HG02884 (cell line): ENCODE measurements at regions not wholly inside any gene's neighbourhood (a gene's known extent, or its start where the extent isn't known, plus 50 kb on each side); places are given as distances from the start of the nearest gene placed in this dataset.
"Not testable (repeated sequence)": the region's sequence is repeated elsewhere in the genome, so short reads cannot be mapped to it uniquely, and the experiment has no call there.

Source experiments
- ATAC-seq: cut with Tn5 transposase; IDR thresholded peaks from one replicate; pipeline ENCODE4 v1.9.1; 2021; ENCODE audit warnings: mild to moderate bottlenecking, moderate library complexity; ENCODE audit not compliant: unreplicated experiment

DNA sequence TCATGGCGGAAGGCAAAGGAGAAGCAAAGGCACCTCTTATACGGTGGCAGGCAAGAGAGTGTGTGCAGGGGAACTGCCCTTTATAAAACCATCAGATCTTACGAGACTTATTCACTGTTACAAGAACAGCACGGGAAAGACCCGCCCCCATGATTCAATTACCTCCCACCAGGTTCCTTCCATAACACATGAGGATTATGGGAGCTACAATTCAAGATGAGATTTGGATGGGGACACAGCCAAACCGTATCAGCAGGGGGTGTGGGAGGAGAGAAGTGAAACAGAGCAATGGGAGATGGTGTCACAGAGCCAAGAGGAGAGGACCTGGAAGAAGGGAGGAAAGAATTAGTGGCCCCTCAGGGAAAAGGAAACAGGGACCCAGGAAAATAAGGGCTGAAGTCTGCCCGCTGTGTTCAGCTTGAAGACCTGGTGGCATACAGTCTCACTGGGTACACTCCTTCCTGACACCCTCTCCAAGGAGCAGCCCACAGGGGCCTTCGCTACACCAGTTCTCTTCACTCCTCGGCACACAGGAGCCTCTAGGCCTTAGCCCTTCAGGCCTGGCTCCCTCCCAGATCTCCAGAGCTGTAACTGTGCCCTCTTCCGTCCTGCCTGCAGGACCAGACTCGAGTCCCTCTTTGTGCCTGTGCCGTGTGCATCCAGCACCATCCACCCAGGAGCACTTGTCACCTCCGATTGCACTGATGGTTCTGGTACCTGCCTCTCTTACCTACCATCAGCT, 262.1 kb downstream of the EIPR1 start:
- no peak for ATAC-seq

DNA sequence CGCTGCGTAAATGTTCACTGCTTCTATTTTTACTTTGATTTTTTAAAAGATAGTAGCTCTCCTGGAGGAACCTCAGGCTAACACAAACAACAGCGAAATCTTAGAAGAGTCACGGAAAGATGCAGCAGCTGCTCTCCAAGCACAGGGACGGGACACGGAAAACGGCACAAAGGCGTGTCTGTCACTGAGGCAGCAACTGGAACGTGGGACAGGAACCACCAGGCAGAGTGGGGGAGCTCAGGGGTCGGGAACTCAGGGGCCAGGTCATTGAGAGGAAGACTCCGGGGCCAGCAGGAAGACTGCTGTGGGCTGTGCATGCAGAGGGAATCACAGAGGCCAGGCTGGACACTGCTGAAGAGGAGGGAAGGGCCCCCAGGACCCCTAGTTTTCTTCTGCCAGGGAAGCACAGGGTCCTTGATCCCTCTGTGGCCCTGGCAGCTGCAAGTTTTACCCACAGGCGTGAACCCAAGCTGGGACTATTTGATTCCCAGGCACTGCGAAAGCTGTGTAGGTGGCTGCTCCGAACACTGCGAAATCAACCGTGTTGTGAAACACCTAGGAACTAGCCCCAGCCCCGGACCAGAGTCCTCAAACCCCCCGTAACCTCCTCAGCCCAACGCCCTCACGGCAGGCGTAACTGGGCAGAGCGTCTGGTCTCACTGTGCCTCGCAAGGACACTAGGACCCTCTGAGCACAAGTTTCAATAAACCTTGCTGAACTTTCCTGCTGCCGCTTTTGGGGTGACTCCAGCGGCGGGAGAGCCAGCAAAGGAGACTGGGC, 263.0 kb downstream of the EIPR1 start:
- ATAC-seq = no peak

DNA sequence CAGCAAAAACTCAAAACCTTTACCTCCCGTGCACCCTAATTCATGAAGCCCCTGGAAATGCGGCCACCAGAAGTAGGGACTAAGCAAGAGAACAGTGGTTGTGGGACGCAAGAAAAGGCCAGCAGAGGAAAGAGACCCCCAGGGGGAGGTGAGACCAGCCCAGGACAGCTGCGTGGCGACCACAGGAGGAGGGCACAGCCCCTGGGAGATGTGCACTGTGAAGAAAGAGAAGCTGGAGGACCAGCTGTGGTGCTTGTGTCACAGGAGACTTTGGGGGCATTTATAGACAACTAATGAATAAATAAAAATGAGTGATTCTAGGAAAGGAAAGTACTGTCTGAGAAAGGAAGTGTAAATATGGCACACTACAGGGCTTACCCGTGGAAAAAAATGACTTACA, 263.8 kb downstream of the EIPR1 start:
- ATAC-seq = no peak

DNA sequence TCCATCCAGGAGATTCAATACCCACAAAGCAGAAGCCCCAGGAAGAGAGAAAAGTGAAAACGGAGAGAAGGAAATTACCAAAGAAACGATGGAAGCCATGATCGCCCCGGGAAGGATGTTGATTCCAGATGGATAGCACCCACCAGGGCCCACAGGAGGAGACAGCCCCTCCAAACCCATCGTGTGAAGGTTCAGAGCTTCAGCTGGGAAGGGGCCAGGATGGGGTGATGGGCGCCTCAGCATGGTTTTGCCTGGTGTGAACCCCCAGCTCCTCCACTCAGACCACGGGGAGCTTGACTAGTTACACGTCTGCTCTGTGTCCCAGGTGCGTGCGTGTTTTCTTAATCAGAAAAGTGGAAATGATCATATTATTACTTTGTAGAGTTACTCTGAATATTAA, 264.5 kb downstream of the EIPR1 start:
- no peak for ATAC-seq

DNA sequence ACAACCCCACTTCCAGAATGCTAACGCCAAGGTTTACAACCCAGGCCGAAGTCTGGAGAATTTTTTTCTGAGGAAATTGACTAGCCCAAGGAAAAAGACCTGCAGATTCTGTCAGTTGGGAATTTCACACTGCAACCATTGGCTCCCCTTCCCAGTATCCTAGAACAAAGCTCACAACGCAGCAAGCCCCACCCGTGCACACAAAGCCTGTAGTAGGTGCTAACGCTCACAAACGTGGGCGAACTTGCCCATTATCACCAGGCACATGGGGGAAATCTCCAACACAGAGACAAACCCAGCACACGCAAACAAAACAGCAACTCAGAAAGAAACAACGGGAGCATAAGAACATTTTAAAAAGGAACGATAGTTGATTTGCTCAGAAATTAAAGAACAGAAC, 265.1 kb downstream of the EIPR1 start:
- ATAC-seq = no peak

DNA sequence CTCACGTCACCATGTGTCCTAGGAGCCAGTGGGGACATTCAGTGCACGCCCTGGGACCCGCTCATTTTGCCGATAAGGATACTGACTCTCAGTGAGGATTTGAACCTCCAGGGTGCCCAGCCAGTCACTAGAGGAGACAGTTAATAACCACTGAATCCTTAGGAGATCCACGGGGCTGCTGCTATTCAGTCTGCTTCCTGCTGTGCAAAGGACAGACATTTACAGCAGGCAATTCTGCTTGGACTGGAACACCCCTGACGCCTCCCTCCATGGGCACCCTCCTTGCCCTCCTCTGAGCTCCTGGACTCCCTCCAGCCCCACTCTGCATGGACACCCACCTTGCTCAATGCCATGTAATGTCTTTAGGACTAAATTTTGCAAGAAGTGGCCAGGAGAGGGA, 265.5 kb downstream of the EIPR1 start:
- ATAC-seq = no peak

DNA sequence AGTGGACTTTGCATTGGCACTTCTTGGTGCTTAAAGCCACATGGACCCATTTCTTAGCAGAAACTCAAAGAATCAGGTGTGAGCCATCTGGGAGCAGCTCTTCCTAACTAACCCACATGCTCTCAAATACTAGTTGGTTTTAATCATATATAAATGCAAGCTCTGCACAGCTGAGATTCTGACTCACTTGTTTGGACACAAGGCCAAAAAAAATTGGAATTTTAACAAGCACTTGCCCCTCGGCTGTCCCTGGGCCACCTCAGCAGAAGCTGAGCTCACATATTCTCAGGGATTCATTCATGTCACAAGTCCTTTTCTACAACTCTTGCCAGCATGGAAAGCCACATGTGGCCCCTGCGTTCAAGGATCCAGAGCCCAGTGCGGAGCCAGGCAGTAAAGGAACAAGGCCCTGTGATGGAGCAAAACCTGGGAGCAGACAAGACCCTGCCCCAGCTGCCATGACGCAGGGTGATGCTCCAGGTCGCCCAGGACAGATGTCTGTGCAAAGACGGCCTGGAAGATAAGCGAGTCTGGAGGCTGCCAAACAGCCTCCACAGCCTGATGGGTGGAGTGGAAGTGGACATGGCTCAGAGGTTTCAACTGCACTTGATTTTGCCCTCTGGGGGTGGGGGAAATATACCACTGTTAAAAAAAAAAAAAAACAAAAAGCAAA, 266.5 kb downstream of the EIPR1 start:
- no peak for ATAC-seq

DNA sequence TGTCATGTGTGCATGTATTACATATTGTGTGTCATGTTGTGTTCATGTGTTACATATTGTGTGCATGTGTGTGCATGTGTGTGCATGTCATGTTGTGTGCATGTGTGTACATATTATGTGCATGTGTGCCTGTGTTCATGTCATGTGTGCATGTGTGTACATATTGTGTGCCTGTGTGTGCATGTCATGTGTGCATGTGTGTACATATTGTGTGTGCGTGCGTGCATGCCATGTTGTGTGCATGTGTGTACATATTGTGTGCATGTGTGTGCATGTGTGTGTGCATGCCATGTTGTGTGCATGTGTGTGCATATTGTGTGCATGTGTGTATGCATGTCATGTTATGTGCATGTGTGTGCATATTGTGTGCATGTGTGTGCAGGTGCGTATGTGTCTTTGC, 267.1 kb downstream of the EIPR1 start:
- no peak for ATAC-seq

DNA sequence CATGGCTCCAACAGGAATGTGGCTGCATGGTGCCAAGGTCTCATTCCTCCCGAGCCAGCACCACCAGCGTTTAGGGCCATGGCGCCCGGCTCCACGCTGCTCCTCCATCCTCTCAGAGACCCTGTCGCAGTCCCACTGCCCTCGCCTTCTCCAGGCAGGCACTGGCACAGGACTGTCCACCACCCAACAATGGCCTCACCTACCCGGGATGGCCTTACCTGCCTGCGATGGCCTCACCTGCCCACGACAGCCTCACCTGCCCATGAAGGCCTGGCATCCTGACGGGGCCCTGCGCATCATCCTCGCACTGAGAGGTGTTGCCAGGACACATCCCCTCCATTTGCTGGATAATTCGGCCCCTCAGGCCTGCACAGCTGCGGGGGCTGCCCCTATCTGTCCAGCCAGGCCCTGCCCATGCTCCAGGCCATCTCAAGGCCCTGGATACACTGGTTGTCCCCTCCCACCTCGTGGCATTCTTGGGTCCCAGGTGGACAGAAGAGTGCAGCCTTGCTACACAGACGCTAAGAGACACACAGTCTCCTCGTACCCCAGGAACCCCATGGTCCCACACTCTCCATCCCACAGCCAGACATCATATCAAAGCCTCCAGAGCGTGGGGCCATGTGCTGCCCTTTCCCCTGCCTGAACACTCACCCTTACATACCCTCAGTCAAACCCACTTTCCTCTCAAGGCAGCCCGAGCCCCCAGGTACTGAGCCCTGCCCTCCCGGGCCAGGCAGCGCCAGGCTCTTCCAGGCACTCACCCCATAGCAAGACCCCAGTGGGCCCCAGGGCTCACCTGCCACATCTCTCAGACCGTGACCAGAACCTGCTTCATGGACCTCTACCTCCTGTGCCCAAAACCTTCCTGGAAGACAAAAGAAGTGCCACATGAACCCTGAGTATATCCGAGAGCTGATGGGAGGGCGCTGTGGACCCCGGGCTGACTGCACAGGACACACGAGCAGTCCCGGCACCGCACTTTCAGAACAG, 268.6 kb downstream of the EIPR1 start:
- ATAC-seq = no peak

DNA sequence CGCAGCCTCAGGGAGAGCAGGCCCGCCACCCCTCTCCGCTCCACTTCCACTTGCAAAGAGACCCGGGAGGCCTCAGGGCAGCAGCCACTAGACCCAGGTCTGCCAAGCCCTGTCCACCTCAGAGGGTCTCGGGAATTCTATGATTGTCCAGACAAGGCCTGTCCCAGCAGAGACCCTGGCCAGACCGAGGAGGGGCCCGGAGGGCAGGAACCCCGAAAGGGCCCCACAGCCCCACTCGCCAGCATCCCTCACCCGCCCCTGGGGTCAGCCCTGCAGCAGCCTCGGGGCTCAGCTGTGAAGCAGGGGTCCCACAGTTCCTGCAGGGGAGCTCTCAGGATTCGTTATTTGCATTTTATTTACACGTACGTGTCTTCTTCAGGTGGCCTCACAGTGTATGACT, 269.5 kb downstream of the EIPR1 start:
- ATAC-seq = no peak

DNA sequence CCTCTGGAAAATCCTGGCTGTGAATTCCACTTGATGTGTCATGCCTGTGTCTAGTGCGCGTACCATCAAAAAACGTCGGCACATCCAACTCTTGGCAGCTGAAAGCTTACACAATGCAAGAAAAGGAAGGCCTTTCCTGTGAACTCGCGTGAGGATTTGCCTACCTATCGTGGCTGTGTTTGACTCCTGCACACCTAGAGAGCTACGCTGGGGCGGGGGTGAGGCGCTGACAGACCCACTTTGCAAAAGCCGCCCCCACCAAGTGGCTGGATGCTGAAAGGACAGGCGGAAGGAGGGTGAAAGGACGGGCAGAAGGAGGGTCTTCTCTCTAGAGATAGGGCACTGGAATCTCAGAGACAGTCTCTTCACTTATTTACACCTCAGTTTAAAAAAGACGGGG, 270.1 kb downstream of the EIPR1 start:
- ATAC-seq = no peak

DNA sequence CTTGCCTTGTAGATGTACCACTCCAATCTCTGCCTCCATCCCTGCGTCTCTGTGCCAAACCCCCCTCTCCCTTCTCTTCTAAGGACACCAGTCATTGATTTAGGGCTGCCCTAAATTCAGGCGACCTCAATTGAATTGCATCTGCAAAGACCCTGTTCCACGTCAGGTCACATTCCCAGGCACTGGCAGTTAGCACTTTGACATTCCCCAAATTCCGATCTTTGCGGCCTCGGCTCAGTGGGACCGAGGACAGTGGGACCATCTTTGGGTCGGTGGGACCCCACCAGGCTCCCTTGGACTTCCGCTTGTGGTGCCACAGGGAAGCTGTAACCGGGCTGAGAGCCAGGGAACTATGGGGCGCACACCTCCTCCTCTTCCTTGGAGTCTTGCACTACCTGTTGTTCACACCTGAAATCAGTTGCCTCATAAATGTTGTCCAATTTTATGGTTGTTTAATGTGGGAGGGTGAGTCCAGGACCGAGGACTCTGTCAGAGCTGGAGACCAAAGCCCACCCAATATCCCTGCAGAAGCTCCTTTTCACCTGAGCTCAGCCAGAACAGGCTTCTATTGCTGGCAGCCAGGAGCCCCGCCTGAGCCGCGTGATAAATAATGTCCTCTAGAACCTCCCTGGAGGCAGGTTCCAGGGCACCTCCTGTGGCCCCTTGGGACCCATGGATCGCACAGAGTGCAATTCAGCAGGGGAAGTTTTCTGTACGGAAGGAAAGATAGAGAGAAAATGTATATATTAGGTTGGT, 271.6 kb downstream of the EIPR1 start:
- ATAC-seq = no peak

DNA sequence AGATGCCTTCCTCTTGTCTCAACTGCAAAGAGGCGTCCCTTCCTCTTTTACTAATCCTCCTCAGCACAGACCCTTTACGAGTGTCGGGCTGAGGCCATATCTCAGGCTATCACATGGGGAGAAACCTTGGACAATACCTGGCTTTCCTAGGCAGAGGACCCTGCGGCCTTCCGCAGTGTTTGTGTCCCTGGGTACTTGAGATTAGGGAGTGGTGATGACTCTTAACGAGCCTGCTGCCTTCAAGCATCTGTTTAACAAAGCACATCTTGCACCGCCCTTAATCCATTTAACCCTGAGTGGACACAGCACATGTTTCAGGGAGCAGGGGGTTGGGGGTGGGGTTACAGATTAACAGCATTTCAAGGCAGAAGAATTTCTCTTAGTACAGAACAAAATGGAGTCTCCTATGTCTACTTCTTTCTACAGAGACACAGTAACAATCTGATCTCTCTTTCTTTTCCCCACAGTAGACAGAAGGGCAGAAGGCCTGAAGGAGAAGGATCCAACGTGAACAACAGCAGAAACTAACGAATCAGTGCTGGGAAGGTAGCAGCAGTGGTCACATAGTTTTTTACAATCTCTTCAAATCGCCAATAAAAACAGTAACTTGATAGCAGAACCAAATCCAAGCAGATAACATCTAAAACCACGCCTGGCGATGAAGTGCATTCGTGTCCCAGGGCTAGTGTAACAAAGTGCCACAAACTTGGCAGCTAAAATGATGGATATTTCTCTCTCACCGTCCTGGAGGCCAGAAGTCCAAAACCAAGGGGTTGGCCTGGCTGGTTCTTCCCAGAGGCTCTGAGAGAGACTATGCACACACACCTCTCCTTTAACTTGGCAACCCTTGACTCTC, 272.4 kb downstream of the EIPR1 start:
- ATAC-seq = not testable (repeated sequence)

DNA sequence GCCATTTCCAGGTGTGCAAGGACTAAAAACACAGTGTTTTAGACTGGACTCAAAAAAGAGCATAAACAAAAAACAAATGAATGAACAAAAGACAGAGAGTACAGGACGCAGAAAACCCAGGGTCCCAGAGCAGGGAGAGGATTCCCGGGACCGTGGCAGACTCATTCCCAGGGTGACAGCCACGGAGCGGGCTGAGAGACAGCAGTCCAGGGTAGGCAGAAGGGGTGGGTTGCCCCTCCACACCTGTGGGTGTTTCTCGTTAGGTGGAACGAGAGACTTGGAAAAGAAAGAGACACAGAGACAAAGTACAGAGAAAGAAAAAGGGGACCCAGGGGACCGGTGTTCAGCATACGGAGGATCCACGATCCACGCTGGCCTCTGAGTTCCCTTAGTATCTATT, 273.4 kb downstream of the EIPR1 start:
- ATAC-seq = no peak

DNA sequence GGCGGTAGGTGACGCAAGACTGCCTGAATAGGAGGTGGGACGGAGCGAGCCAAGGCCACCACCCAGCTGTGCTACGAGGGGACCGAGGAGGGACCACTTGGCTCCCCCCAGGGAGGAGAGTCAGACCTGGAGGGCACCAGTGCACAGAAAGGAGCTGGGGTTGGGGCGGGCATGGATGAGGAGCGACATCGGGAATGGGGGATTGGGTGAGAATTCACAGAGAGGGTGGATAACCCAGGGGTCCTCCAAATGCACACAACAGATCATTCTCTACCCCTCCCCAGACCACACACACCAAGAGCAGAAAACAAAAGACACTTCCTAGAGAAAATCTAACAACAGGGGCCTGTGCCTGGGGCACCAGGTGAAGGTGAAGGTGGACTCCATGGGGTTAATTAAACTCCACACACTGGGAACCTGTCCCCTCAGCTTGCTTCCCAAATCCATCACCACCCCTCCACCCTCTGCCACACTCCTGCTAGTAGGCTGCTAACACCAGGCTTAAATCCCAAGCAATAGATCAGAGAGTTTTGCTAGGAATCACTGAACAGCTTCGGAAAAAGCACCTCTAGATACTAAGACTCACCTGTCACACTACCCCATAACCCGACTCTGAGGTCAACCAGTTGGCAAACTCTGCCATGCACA, 274.6 kb downstream of the EIPR1 start:
- ATAC-seq = no peak

DNA sequence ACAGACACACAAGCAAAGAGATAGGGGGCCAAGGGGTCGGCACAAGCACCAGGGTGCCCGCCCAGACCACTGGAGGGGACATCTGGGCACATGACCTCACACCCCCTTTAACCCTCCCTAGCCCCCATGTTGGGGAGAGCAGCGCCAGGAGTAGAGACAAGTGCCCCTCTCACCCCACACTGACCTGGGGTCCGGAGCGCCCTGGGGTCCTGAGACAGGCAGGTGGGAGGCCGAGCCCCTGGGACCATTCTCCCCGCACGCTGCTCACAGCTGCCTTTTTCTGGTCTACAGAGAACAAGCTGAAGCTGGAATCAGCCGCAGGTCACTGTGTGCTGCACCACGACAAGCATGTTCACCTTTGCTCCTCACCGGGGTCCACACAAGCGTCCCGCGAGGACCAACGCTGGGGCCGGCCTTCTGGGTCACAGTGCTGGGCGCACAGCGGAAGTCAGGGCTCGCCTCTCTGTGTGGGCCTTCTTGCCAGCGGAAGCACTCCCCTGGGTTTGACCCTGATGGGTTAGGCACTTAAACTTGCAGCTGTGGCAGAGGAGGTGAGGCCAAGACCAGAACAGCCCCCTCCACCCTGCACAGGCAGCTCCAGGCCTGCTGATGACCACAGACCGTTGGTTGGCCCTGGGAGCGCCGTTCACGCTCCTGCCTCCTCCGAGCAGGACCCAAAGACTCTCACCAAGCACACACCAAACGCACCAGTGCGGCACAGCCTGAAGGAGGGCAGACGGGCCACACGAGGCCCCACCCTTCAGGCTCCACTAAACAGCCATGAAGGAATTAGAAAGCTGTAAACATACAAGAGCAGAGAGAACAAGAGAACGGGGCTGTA, 275.3 kb downstream of the EIPR1 start:
- ATAC-seq = no peak

DNA sequence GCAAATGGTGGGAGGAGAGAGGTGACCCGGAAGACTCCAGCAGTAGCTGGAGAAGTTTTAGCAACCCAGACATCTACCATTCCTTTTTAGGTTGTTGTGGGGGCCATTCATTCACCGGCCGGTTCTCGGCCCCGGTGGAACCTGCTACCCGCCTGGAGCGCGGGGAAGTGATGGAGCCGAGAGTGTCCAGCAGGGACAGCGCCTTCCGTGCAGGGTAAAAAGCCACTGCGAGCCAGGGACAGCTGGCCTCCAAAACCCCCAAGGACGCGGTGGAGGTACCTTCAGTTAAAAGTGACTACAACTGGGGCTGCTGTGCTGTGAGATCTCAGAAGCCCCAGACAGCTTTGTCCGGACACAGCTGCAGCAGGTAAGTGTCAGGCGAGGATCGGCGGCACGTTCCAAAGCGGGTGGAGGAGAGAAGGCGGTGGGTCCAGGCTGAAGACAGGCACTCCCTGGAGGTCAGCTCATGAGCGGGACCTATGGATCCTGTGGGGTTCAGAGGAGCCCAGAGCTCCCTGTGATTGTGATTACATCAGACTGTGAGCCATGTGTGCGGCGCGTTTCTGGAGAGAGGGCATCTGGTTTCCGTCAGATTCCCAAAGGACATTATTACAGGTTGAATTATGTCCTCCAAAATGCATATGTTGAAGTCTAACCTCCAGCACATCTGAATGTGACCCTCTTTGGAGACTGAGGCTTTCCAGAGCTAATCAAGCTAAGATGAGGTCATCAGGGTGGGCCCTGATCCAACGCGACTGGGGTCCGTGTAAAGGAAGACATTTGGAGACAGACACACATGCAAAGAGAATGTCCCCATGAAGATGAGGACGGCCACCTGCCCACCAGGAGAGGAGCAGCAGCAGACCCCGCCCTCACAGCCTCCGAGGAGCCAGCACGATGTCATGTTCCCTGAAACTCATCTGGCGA, 276.3 kb downstream of the EIPR1 start:
- ATAC-seq = no peak
